CD14-positive monocyte (primary cell): ENCODE measurements at regions not wholly inside any gene's neighbourhood (a gene's known extent, or its start where the extent isn't known, plus 50 kb on each side); places are given as distances from the start of the nearest gene placed in this dataset.

Source experiments
- DNase-seq, 3 donors: peaks; one replicate each; pipeline ENCODE4 v3.0.0-alpha.2; 2011 to 2022
- H2AFZ ChIP-seq: 2 replicates; pipeline ENCODE4 v1.6.0; 2012; ENCODE audit warnings: mild to moderate bottlenecking, low read depth, low read length, inconsistent platforms; ENCODE audit not compliant: insufficient read depth, poor library complexity, severe bottlenecking
- H3K27ac ChIP-seq, 2 donors: 1 replicate in 1 of 2; 2 replicates in 1 of 2; pipeline ENCODE4 v1.5.1; 2012 to 2013; ENCODE audit warnings: low read length in 2 of 2, control low read depth in 1 of 2, inconsistent platforms in 1 of 2, low read depth in 1 of 2, mild to moderate bottlenecking in 1 of 2
- H3K27me3 ChIP-seq, 2 donors: one replicate each; pipeline versions ENCODE4 v1.6.0 to v1.6.1; 2011 to 2013; ENCODE audit warnings: low read length in 2 of 2; ENCODE audit not compliant: control insufficient read depth in 2 of 2, insufficient read depth in 2 of 2
- H3K36me3 ChIP-seq, 2 donors: replicated peaks in 1 of 2; 1 replicate in 1 of 2; 2 replicates in 1 of 2; pipeline versions ENCODE4 v1.5.1 to v1.6.1; 2012 to 2013; ENCODE audit warnings: low read length in 2 of 2, control low read depth in 1 of 2, inconsistent platforms in 1 of 2, mild to moderate bottlenecking in 1 of 2; ENCODE audit not compliant: insufficient read depth in 2 of 2, control insufficient read depth in 1 of 2
- H3K4me1 ChIP-seq, 2 donors: 1 replicate in 1 of 2; 2 replicates in 1 of 2; pipeline versions ENCODE4 v1.5.1 to v1.6.1; 2012 to 2013; ENCODE audit warnings: low read length in 2 of 2, control low read depth in 1 of 2, inconsistent platforms in 1 of 2, mild to moderate bottlenecking in 1 of 2, moderate library complexity in 1 of 2; ENCODE audit not compliant: insufficient read depth in 2 of 2, control insufficient read depth in 1 of 2
- H3K4me2 ChIP-seq: replicated peaks from 2 replicates; pipeline ENCODE3; 2012; ENCODE audit warnings: low read length, moderate library complexity, mild to moderate bottlenecking; ENCODE audit not compliant: poor library complexity, severe bottlenecking; ENCODE audit errors: extremely low read depth
- H3K4me3 ChIP-seq, 3 experiments: fragments of 200-600 bp in 1 of 3; sonication (generic) in 1 of 3; replicated peaks in 1 of 3; 1 replicate in 2 of 3; 2 replicates in 1 of 3; pipeline ENCODE4 v1.5.1; 2011 to 2013; ENCODE audit warnings: low read length in 3 of 3, mild to moderate bottlenecking in 3 of 3, control low read depth in 2 of 3, low read depth in 2 of 3, inconsistent platforms in 1 of 3, moderate library complexity in 1 of 3
- H3K79me2 ChIP-seq: 2 replicates; pipeline ENCODE4 v1.6.0; 2012; ENCODE audit warnings: mild to moderate bottlenecking, control low read depth, inconsistent platforms, low read length, moderate library complexity; ENCODE audit not compliant: insufficient read depth
- H3K9ac ChIP-seq: 2 replicates; pipeline ENCODE4 v1.6.0; 2017; ENCODE audit warnings: low read length, mild to moderate bottlenecking; ENCODE audit not compliant: insufficient read depth, poor library complexity, severe bottlenecking
- H3K9me3 ChIP-seq, 2 donors: replicated peaks in 1 of 2; 1 replicate in 1 of 2; 2 replicates in 1 of 2; pipeline versions ENCODE4 v1.5.1 to v1.6.1; 2012 to 2013; ENCODE audit warnings: low read length in 2 of 2, control low read depth in 1 of 2; ENCODE audit not compliant: control insufficient read depth in 1 of 2, insufficient read depth in 1 of 2
- H4K20me1 ChIP-seq: 2 replicates; pipeline ENCODE4 v1.6.0; 2012; ENCODE audit warnings: mild to moderate bottlenecking, low read length, control low read depth, moderate library complexity; ENCODE audit not compliant: insufficient read depth
- H3K27ac Mint-ChIP-seq, 7 donors: one replicate each; pipeline ENCODE4 v1.8.0; 2020; ENCODE audit warnings: mild to moderate bottlenecking in 7 of 7, mixed read lengths in 7 of 7, moderate library complexity in 6 of 7, inconsistent platforms in 2 of 7
- H3K27me3 Mint-ChIP-seq, 3 donors: one replicate each; pipeline ENCODE4 v1.8.0; 2021 to 2022; ENCODE audit warnings: low read depth in 3 of 3, mild to moderate bottlenecking in 3 of 3, mixed read lengths in 3 of 3, moderate library complexity in 3 of 3, inconsistent platforms in 1 of 3
- H3K36me3 Mint-ChIP-seq, 2 donors: one replicate each; pipeline ENCODE4 v1.8.0; 2020; ENCODE audit warnings: mixed read lengths in 2 of 2, inconsistent platforms in 1 of 2, mild to moderate bottlenecking in 1 of 2
- H3K4me1 Mint-ChIP-seq: one replicate; pipeline ENCODE4 v1.8.0; 2020; ENCODE audit warnings: mild to moderate bottlenecking, mixed read lengths
- H3K4me3 Mint-ChIP-seq, 2 donors: one replicate each; pipeline ENCODE4 v1.8.0; 2020; ENCODE audit warnings: mild to moderate bottlenecking in 2 of 2, mixed read lengths in 2 of 2, moderate library complexity in 1 of 2
- H3K9me3 Mint-ChIP-seq, 7 donors: one replicate each; pipeline ENCODE4 v1.8.0; 2020 to 2022; ENCODE audit warnings: mixed read lengths in 7 of 7, mild to moderate bottlenecking in 6 of 7, moderate library complexity in 6 of 7, inconsistent platforms in 2 of 7
- CTCF ChIP-seq: fragments of 200-600 bp; IDR thresholded peaks from one replicate; pipeline ENCODE4 v1.8.0; 2022; ENCODE audit warnings: antibody characterized with exemption, mild to moderate bottlenecking
- WGBS: methylation state at CpG from one replicate; pipeline ENCODE4 v1.1.5; 2013; ENCODE audit warnings: missing lambda C conversion rate; ENCODE audit not compliant: insufficient coverage; 5-methylcytosine and 5-hydroxymethylcytosine counted together
- intact Hi-C, 2 donors: fragments of 100-400 bp; cut with micrococcal nuclease; formaldehyde crosslinking; loops; one replicate each; pipeline versions ENCODE4 v1.15.0 to v1.15.1; 2023

DNA sequence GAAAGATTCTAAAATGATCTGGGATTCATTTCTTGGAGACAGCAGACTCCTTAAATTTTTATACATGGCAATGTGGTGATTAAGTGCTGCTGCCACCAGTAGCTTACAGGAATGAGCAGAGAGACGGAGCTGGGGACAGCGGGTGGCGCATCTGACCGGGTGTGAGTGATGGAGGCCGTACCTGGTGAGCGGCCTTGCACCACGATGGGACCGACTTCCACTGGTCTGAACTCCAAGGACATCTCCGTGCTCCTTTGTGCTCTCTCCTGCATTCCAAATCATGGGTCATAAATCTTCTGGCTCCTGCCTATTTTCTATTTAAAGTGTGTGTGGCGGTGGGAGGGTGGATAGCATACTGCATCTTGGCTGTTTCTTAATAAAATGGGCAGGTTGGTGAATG is 262.6 kb downstream of the ABHD5 start:
- Mint-ChIP-seq H3K27me3 (peaks cover 9 to 15% (median 13%) of the 10 kb centered on the region in 3 donors), H3K4me3 (no peak overlapping the region), H3K27ac (no peak overlapping the region), H3K4me1 (no peaks in the 10 kb centered on the region), H3K36me3 (no peaks in the 10 kb centered on the region), H3K9me3 (no peaks in the 10 kb centered on the region)
- H4K20me1 ChIP-seq = no peaks in the 10 kb centered on the region
- H2AFZ ChIP-seq = no peak overlapping the region
- H3K9me3 ChIP-seq = no peaks in the 10 kb centered on the region
- intact Hi-C loops = no loop called here
- TF ChIP-seq CTCF = no peak
- no peaks in the 10 kb centered on the region for H3K4me1 ChIP-seq
- no peak overlapping the region for H3K27ac ChIP-seq
- no peak overlapping the region for H3K4me2 ChIP-seq
- WGBS = 95% methylated on average over 8 of the region's 10 CpGs
- no peak overlapping the region for H3K4me3 ChIP-seq
- H3K36me3 ChIP-seq = no peaks in the 10 kb centered on the region
- H3K27me3 ChIP-seq = peaks cover 0 to 4% of the 10 kb centered on the region in 2 donors
- no peaks in the 10 kb centered on the region for H3K79me2 ChIP-seq
- no peak for DNase-seq
- no peak overlapping the region for H3K9ac ChIP-seq

GRCh38 chr3:43953814-43954692 is 263.3 kb downstream of the ABHD5 start:
- H3K79me2 ChIP-seq = no peaks in the 10 kb centered on the region
- no peaks in the 10 kb centered on the region for H3K36me3 ChIP-seq
- Mint-ChIP-seq H3K4me3 (no peak overlapping the region), H3K27me3 (peaks cover 9 to 15% (median 12%) of the 10 kb centered on the region in 3 donors), H3K27ac (peak overlapping the region in 1 of 7 donors; percentile 42), H3K4me1 (no peaks in the 10 kb centered on the region), H3K9me3 (no peaks in the 10 kb centered on the region), H3K36me3 (no peaks in the 10 kb centered on the region)
- H3K4me3 ChIP-seq = no peak overlapping the region
- H3K4me1 ChIP-seq = no peaks in the 10 kb centered on the region
- H2AFZ ChIP-seq = no peak overlapping the region
- no peak overlapping the region for H3K27ac ChIP-seq
- no peaks in the 10 kb centered on the region for H3K9me3 ChIP-seq
- no peaks in the 10 kb centered on the region for H4K20me1 ChIP-seq
- intact Hi-C loops = no loop called here
- H3K9ac ChIP-seq = no peak overlapping the region
- 79% methylated on average over 4 of the region's 7 CpGs for WGBS
- TF ChIP-seq CTCF = no peak
- peaks cover 0 to 4% of the 10 kb centered on the region in 2 donors for H3K27me3 ChIP-seq
- H3K4me2 ChIP-seq = no peak overlapping the region
- DNase-seq = peak in 1 of 3 donors; percentile 19
